Astrocyte (in vitro differentiated cells and primary cell): ENCODE measurements at regions not wholly inside any gene's neighbourhood (a gene's known extent, or its start where the extent isn't known, plus 50 kb on each side); places are given as distances from the start of the nearest gene placed in this dataset.

Experiments used
- DNase-seq: peaks from one replicate; pipeline ENCODE4 v3.0.0-alpha.2; 2010; ENCODE audit warnings: low read depth
- FAIRE-seq: peaks from 2 replicates; lab custom pipeline; 2011; peaks lifted over from hg19 to GRCh38; lab: Jason Lieb, UNC
- H2AFZ ChIP-seq: 2 replicates; pipeline ENCODE4 v1.6.0; 2012; ENCODE audit warnings: low read depth, low read length, inconsistent platforms
- H3K27ac ChIP-seq: 2 replicates; pipeline ENCODE4 v1.5.1; 2011; ENCODE audit warnings: low read depth, low read length, inconsistent platforms
- H3K27me3 ChIP-seq: 2 replicates; pipeline ENCODE4 v1.6.0; 2011; ENCODE audit warnings: low read length, inconsistent platforms; ENCODE audit not compliant: insufficient read depth
- H3K36me3 ChIP-seq: 2 replicates; pipeline ENCODE4 v1.5.1; 2011; ENCODE audit warnings: low read length, inconsistent platforms; ENCODE audit not compliant: insufficient read depth
- H3K4me1 ChIP-seq: 2 replicates; pipeline ENCODE4 v1.5.1; 2011; ENCODE audit warnings: low read length, inconsistent platforms; ENCODE audit not compliant: insufficient read depth
- H3K4me2 ChIP-seq: 2 replicates; pipeline ENCODE4 v1.6.0; 2012; ENCODE audit warnings: low read length, inconsistent platforms
- H3K4me3 ChIP-seq: 2 replicates; pipeline ENCODE4 v1.5.1; 2011; ENCODE audit warnings: low read depth, mild to moderate bottlenecking, low read length, inconsistent platforms; ENCODE audit not compliant: insufficient read depth
- H3K79me2 ChIP-seq: 2 replicates; pipeline ENCODE4 v1.6.0; 2012; ENCODE audit warnings: mild to moderate bottlenecking, low read length, inconsistent platforms; ENCODE audit not compliant: insufficient read depth
- H3K9ac ChIP-seq: 2 replicates; pipeline ENCODE4 v1.6.0; 2012; ENCODE audit warnings: mild to moderate bottlenecking, low read length, inconsistent platforms
- H3K9me3 ChIP-seq: 2 replicates; pipeline ENCODE4 v1.5.1; 2012; ENCODE audit warnings: low read depth, mild to moderate bottlenecking, low read length, inconsistent platforms; ENCODE audit not compliant: insufficient read depth
- H4K20me1 ChIP-seq: 2 replicates; pipeline ENCODE4 v1.6.0; 2012; ENCODE audit warnings: low read length, inconsistent platforms; ENCODE audit not compliant: insufficient read depth
- H3K27ac Mint-ChIP-seq: one replicate; pipeline ENCODE4 v1.8.0; 2021; ENCODE audit warnings: mild to moderate bottlenecking, mixed read lengths; ENCODE audit not compliant: unreplicated experiment
- H3K27me3 Mint-ChIP-seq: one replicate; pipeline ENCODE4 v1.8.0; 2021; ENCODE audit warnings: low read depth, mixed read lengths; ENCODE audit not compliant: unreplicated experiment
- H3K36me3 Mint-ChIP-seq: one replicate; pipeline ENCODE4 v1.8.0; 2021; ENCODE audit warnings: low read depth, mixed read lengths; ENCODE audit not compliant: unreplicated experiment
- H3K4me1 Mint-ChIP-seq: one replicate; pipeline ENCODE4 v1.8.0; 2021; ENCODE audit warnings: low read depth, mixed read lengths; ENCODE audit not compliant: unreplicated experiment
- H3K4me3 Mint-ChIP-seq: one replicate; pipeline ENCODE4 v1.8.0; 2021; ENCODE audit warnings: mild to moderate bottlenecking, moderate library complexity, mixed read lengths; ENCODE audit not compliant: unreplicated experiment
- H3K9me3 Mint-ChIP-seq: one replicate; pipeline ENCODE4 v1.8.0; 2021; ENCODE audit warnings: mild to moderate bottlenecking, mixed read lengths; ENCODE audit not compliant: unreplicated experiment
- CTCF ChIP-seq: IDR thresholded peaks from 2 replicates; pipeline ENCODE4 v1.5.1; 2011; ENCODE audit warnings: low read depth, mild to moderate bottlenecking, inconsistent platforms, low read length, moderate library complexity; ENCODE audit not compliant: insufficient read depth
- EZH2 ChIP-seq: IDR thresholded peaks from 2 replicates; pipeline ENCODE4 v1.6.1; 2012; ENCODE audit warnings: mild to moderate bottlenecking, low read length, inconsistent platforms; ENCODE audit not compliant: insufficient read depth

GRCh38 chr7:106992511-106992910 lies 52.0 kb upstream of the PRKAR2B start:
- H2AFZ ChIP-seq = no peak overlapping the region
- no peak overlapping the region for H3K9ac ChIP-seq
- DNase-seq = no peak
- no peaks in the 10 kb centered on the region for H3K4me1 ChIP-seq
- no peak for TF ChIP-seq EZH2
- no peak for TF ChIP-seq CTCF
- H3K4me2 ChIP-seq = no peak overlapping the region
- H4K20me1 ChIP-seq = no peaks in the 10 kb centered on the region
- H3K4me3 ChIP-seq = no peak overlapping the region
- Mint-ChIP-seq H3K4me1 (no peaks in the 10 kb centered on the region), H3K27me3 (peaks cover 4% of the 10 kb centered on the region), H3K9me3 (no peaks in the 10 kb centered on the region), H3K27ac (no peak overlapping the region), H3K4me3 (no peak overlapping the region), H3K36me3 (no peaks in the 10 kb centered on the region)
- no peak overlapping the region for H3K27ac ChIP-seq
- H3K36me3 ChIP-seq = no peaks in the 10 kb centered on the region
- H3K27me3 ChIP-seq = no peaks in the 10 kb centered on the region
- FAIRE-seq = no peak
- H3K79me2 ChIP-seq = no peaks in the 10 kb centered on the region
- no peaks in the 10 kb centered on the region for H3K9me3 ChIP-seq
